ENCODE measurements at regions not wholly inside any gene's neighbourhood (a gene's known extent, or its start where the extent isn't known, plus 50 kb on each side); places are given as distances from the start of the nearest gene placed in this dataset.

- no peak for DNase-seq (ENCODE audit: low read depth in 2 of 2)
Measured at GRCh38 chr2:165033402-165033801, 78.1 kb upstream of the SLC38A11 start.

- no peak for DNase-seq (ENCODE audit: low read depth in 2 of 2)
Measured at GRCh38 chr2:165032559-165032958, 77.2 kb upstream of the SLC38A11 start.

GRCh38 chr2:165024199-165024598, 68.9 kb upstream of the SLC38A11 start:
- no peak for DNase-seq (ENCODE audit: low read depth in 2 of 2)

- DNase-seq (ENCODE audit: low read depth in 2 of 2) = no peak
Measured at GRCh38 chr2:165022781-165023180, 67.5 kb upstream of the SLC38A11 start.

GRCh38 chr2:165017966-165018596, 62.8 kb upstream of the SLC38A11 start:
- DNase-seq (ENCODE audit: low read depth in 2 of 2) = no peak

GRCh38 chr2:165016772-165017411, 61.6 kb upstream of the SLC38A11 start:
- peak; percentile 50 to 51 for DNase-seq (ENCODE audit: low read depth in 2 of 2)

GRCh38 chr2:165015052-165015642, 59.8 kb upstream of the SLC38A11 start:
- DNase-seq (ENCODE audit: low read depth in 2 of 2) = peak in 1 of 2 experiments; percentile 40

GRCh38 chr2:165013944-165014619, 58.8 kb upstream of the SLC38A11 start:
- DNase-seq (ENCODE audit: low read depth in 2 of 2) = no peak

- no peak for DNase-seq (ENCODE audit: low read depth in 2 of 2)
Measured at GRCh38 chr2:165011199-165011598, 55.9 kb upstream of the SLC38A11 start.

- no peak for DNase-seq (ENCODE audit: low read depth in 2 of 2)
Measured at GRCh38 chr2:165010556-165010955, 55.2 kb upstream of the SLC38A11 start.

- no peak for DNase-seq (ENCODE audit: low read depth in 2 of 2)
Measured at GRCh38 chr2:165009466-165009865, 54.1 kb upstream of the SLC38A11 start.

- no peak for DNase-seq (ENCODE audit: low read depth in 2 of 2)
Measured at GRCh38 chr2:165008730-165009315, 53.5 kb upstream of the SLC38A11 start.

- peak in 1 of 2 experiments; percentile 5 for DNase-seq (ENCODE audit: low read depth in 2 of 2)
Measured at GRCh38 chr2:165007161-165007744, 51.9 kb upstream of the SLC38A11 start.
